ENCODE measurements at regions not wholly inside any gene's neighbourhood (a gene's known extent, or its start where the extent isn't known, plus 50 kb on each side); places are given as distances from the start of the nearest gene placed in this dataset.

GRCh38 chr6:169853196-169854082 is 102.0 kb downstream of the ERMARD start:
- DNase-seq: no peak

DNA sequence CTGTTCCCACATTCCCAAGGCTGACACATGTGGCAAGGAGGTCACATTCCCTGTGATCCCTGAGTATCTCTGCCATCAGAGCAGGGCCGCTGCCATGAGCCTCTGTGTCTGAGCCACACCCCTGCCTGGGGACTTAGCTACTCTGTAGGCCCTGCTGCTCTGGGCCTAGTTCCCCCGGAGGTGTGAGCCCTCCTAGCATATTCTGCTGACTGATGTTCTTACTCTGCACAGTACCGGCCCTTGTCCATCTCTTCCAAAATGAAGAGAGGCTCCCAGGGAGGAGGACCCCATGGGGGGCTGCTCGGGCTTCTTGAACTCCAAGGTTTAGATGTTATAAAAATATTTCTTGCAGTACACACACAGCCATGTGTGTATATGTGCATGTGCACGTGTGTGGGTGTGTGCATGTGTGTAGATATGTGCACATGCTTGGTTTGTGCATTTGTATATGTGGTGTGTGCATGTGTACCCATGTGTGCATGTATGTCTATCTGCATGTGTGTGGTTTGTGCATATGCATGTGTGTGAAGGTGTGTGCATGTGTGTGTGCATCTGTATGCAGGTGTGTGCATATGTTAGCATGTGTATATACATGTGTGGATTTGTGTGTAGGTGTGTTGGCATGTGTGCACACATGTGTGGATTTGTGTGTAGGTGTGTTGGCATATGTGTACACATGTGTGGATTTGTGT is 101.2 kb downstream of the ERMARD start:
- no peak for DNase-seq

- DNase-seq: no peak
Measured at GRCh38 chr6:169851641-169852503, 100.5 kb downstream of the ERMARD start.

DNA sequence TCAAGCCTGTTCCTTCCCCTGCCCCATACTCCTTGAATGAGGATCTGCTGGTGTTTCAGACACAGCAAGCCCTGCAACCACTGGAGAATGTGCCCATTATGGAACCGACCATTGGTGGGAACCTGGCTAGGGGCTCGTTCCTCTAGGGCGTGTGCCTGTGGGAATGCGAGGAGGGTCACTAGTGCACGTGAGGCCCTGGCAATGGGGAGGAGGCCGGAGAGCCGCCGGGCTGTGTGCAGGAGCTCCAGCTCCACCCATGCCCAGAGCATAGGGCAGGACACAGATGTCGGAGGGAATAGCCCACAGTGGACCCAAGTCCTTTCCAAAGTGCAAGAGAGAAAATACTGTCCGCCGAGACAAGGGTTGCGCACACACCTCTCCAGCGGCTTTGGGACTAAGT is 99.3 kb downstream of the ERMARD start:
- DNase-seq: no peak

DNA sequence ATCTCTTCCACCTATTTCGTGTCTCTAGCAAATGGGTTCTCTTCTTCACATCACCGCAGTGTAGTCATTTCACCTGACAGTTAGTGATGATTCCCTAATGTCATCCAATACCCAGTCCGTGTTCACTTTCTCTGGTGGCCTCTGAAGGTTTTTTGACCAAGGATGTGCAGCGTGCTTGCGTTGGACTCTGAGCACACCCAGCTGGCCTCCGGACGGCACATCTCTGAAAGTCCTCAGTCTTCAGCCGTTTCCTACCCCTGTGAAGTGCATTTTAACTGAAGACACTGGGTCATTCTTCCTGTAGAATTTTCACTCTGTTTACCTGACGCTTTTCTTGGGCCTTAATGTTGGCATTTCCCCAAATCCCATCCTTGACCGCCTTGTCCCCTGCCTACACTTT is 98.7 kb downstream of the ERMARD start:
- no peak for DNase-seq

DNA sequence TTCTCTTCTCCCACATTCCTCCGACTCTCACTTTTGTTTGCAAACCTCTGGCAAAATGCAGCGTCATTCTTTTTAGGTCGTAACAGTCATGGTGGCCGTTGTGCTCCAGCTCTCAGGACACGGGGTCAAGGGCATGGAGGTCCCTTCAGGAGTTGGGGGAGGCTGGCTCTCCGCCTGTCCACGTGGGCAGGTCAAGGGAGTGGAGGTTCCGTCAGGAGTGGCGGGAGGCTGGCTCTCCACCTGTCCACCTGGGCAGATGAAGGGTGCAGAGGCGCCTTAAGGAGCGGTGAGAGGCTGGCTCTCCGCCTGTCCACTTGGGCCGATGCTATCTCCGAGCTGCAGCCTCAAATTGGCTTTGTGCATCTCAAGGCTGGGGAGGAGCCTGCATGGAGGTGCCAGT is 98.0 kb downstream of the ERMARD start:
- DNase-seq: no peak

GRCh38 chr6:169848946-169849345 is 97.5 kb downstream of the ERMARD start:
- no peak for DNase-seq

- no peak for DNase-seq
Measured at GRCh38 chr6:169847901-169848311, 96.5 kb downstream of the ERMARD start.

DNA sequence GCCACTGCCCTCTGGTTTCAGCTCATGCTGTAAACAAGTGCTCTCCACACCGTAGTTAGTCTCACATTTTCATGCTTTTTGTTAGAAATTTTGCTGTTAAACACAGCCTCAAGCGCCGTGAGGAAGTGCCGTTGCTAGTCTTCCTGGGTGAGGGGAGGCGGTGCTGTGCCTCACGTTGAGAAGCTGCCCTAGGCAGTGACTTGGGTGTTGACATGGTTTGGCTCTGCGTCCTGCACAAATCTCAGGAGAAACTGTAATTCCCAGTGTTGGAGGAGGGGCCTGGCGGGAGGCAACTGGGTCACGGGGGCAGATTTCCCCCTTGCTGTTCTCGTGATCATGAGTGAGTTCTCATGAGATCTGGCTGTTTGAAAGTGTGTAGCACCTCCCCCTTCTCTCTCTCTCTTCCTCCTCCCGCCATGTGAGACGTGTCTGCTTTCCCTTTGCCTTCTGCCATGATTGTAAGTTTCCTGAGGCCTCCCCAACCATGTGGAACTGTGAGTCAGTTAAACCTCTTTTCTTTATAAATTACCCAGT is 95.8 kb downstream of the ERMARD start:
- DNase-seq: no peak

DNA sequence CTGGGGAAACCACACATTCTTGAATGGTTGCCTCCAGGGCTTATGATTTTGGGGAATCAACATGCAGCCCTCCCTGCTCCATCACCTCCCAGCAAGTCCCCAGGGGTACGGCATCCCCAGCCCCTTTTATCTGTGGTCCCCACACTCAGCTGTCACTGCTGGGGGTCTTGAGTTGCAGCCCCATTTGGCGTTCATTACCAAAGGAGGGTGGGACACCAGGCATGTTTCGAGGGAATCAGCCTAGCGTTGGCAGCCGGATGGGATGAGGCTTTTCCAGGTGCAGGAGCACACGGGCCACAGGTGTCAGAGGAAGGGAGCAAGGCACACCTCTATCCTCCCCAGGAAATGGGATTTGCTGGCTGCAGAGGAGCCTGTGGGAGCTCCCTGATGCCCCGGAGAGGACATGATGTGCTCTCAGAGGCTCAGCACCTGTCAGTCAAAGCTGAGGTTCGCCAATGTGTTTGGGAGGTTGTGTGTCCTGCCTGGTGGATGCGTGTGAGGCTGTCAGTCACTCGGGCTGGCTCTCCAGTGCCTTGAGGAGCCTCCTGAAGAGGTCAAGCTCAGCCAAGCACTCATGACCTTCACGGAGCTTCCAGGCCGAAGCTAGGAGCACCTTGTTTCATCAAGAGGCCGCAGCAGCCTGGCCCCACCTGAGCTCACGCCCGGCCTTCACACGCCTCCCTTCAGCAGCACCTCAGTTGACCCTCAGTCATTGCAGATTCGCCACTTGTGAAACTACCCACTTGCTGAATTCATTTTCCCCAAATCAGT is 95.0 kb downstream of the ERMARD start:
- DNase-seq: no peak

GRCh38 chr6:169845426-169846285 is 94.2 kb downstream of the ERMARD start:
- DNase-seq: no peak

- no peak for DNase-seq
Measured at GRCh38 chr6:169844946-169845345, 93.5 kb downstream of the ERMARD start.

- DNase-seq: no peak
Measured at GRCh38 chr6:169843991-169844390, 92.6 kb downstream of the ERMARD start.

DNA sequence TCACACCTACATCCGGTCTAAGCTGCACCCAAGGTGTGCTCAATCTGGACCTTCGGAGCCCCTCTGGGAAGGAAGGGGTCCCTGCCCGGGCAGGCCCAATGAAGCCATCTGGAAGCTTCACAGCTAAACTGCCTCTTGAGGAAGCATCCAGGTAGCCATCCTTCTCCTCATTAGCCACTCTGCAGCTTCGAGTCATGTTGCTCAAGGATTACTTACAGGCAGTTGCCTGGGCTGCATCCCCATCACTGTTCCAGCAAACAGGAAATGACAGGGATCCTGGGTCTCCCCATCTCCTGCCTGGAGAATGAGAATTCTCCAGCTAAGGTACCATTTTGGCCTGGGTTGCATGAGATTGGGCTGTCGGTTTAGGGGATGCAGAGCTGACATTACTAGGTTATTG is 91.7 kb downstream of the ERMARD start:
- no peak for DNase-seq

GRCh38 chr6:169841907-169842606 is 90.6 kb downstream of the ERMARD start:
- no peak for DNase-seq

DNA sequence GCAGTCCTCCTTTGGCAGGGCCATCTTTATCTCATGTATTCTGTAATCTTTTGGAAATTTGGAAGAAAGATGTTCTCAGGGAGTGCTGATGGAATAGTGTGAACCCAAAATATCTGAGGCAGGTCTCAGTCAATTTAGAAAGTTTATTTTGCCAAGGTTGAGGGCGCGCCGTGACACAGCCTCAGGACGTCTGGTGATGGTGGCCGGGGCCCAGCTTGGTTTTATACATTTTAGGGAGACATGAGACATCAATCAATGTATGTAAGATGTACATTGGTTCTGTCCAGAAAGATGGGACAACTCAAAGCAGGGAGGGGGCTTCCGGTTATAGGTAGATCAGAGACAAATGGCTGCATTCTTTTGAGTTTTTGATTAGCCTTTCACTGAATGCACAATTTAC is 89.8 kb downstream of the ERMARD start:
- DNase-seq: no peak

GRCh38 chr6:169839898-169840631 is 88.6 kb downstream of the ERMARD start:
- DNase-seq: no peak

DNA sequence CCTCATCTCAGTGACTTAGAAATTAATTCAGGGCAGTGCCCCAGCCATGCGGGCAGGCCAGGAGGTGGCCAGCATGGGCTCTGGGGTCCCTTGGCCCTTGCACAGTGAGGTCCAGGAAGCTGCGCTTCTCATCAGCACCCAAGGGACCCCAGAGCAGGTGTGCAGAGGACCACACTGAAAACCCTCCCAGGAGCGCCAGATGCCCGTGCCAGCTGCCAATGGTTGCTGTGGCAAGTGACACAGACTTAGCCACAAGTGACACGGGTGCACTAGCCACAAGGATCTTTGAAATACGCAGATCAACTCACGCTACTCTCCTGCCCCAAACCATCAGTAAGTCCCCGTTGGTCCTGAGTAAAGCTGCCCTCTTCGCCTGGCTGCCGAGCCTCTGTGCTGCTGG is 88.1 kb downstream of the ERMARD start:
- DNase-seq: no peak

DNA sequence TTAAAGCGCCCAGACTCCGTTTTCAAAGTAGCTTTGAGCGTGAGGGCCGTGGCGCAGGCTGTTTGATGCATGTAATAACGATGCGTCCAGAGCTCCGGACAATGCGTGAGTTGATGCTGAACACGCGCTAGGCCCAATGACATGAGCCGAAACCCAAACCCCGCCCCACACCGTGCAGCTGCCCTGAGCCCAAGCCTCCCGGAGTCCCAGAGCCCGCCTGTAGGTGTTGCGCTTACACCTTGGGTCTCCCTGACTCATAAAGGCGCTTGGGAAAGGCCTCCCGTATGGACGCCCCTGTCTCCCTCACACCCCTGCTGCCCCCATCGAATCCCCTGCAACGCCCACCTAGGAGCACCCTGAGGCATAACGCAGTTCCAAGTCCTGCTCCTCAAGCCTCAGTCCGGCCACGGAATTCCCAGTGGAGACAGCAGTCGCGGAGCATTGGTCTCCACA is 87.6 kb downstream of the ERMARD start:
- DNase-seq: no peak

All from stimulated activated CD4-positive, alpha-beta T cell treated with anti-CD3 and anti-CD28 coated beads, Interleukin-2, amount 100 ng/mL, for 48 hours (primary cell).